ENCODE measurements at regions not wholly inside any gene's neighbourhood (a gene's known extent, or its start where the extent isn't known, plus 50 kb on each side); places are given as distances from the start of the nearest gene placed in this dataset.

- intact Hi-C loops (cut with DNase I) = no loop called here
- DNase-seq (ENCODE audit: low spot score) = no peak
- no peak for ATAC-seq
Measured at GRCh38 chrX:128250621-128251020, 198.4 kb upstream of the ACTRT1 start.

GRCh38 chrX:128216364-128216763 lies 164.2 kb upstream of the ACTRT1 start:
- ATAC-seq (no peak), DNase-seq (ENCODE audit: low spot score) (no peak)
- intact Hi-C loops (cut with DNase I) = no loop called here

DNA sequence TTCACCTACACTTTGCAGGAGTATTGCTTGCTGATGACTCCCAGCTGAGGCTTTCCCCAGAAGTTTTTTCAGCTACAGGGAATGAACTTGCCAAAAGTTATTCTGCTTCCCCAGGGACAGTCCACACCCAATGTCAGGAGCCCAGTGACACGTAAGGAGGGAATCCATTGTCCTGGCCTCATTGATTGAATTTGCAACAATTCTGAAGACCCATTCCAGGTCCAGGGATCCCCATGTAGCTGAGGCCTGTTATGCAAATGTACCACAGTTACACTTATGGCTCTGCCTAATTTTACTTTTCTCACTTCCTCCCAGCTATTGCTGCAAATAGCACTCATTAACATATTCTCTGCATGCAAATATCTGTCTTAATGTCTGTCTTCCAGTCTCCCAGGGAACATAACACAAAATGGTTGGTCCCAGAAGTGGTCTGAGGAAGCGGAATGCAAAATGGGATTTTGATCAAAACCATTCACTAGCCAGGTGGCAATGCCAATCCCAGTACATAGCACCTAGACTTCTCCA lies 113.7 kb upstream of the ACTRT1 start:
- DNase-seq (ENCODE audit: low spot score) (no peak), ATAC-seq (no peak)
- intact Hi-C loops (cut with DNase I) = no loop called here

DNA sequence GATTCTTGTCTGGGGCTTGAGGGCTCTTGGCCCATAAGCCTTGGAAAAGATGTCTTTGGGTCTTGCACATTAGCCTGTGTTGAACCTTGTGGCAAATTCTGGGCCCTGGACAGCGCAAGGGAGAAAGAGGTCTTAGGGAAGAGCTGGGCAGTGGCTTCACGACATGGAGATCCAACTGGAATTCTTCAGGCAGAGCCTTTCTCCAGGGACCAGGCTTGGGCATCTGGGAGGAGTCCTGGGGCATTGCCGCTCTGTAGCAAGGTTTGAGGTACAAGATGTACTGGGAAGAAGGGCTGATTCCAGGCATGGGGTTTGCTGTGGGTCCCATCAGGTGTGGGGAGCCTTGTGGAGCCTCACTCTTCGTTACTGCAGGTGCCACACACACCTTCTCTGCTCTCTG lies 104.0 kb upstream of the ACTRT1 start:
- DNase-seq (ENCODE audit: low spot score) (no peak), ATAC-seq (no peak)
- intact Hi-C loops (cut with DNase I) = no loop called here

DNA sequence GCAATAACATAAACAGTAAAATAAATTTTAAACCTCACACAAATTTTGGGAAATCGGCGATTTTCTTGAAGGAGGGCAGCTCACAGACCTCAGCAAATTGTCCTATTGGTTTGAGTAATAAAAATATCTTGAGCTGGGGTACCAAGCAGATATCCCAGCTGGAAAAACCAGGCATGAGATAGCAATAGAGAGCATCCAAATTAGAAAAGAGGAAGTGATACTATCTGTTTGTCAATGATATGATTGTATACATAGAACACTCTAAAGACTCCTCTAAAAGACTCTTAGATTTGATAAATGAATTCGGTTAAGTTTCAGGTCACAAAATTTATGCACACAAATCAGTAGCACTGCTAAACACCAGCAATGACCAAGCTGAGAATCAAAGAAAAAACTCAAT lies 90.5 kb upstream of the ACTRT1 start:
- intact Hi-C loops (cut with DNase I) = no loop called here
- ATAC-seq (no peak), DNase-seq (ENCODE audit: low spot score) (no peak)

DNA sequence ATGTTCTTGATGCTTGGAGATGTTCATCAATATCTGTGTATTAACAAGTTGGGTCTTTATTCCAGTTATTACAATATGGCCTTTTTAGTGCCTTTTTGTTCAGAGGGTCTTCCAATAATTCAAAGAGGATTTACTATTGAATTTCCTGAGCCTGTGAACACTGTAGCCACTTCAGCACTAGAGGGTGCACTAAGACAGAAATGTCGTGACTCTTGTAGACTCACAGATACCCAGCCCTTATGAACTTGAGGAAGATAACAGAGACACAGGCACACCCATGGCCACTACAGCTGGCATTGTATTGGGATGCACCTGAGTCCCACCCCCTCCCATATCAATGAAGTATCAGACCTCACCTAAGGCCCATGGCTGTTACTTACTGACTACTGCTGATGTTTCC lies 54.4 kb upstream of the ACTRT1 start:
- DNase-seq (ENCODE audit: low spot score) = no peak
- no peak for ATAC-seq
- intact Hi-C loops (cut with DNase I) = no loop called here

DNA sequence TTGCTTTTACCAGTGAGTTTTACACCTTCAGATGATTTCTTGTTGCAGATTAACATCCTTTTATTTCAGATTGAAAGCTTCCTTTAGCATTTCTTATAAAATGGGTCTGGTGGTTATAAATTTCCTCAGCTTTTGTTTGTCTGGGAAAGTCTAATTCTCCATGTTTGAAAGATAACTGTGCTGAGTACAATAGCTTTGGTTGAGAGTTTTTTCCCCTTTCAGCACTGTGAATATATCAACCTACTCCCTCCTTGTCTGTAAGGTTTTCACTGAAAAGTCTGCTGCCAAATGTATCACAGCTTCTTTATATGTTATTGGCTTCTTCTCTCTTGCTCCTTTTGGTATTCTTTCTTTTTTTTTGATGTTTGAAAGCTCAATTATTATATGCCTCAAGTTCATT lies 53.5 kb upstream of the ACTRT1 start:
- intact Hi-C loops (cut with DNase I) = no loop called here
- DNase-seq (ENCODE audit: low spot score) (no peak), ATAC-seq (no peak)
